DMS53 (cell line): ENCODE measurements at regions not wholly inside any gene's neighbourhood (a gene's known extent, or its start where the extent isn't known, plus 50 kb on each side); places are given as distances from the start of the nearest gene placed in this dataset.
A peak's percentile ranks its signal among the peaks of the same experiment; 100 is the strongest.
"Not testable (repeated sequence)": the region's sequence is repeated elsewhere in the genome, so short reads cannot be mapped to it uniquely, and the experiment has no call there.

Experiments
- DNase-seq: peaks from one replicate; lab custom pipeline; 2025; lab: John Stamatoyannopoulos, UW

DNA sequence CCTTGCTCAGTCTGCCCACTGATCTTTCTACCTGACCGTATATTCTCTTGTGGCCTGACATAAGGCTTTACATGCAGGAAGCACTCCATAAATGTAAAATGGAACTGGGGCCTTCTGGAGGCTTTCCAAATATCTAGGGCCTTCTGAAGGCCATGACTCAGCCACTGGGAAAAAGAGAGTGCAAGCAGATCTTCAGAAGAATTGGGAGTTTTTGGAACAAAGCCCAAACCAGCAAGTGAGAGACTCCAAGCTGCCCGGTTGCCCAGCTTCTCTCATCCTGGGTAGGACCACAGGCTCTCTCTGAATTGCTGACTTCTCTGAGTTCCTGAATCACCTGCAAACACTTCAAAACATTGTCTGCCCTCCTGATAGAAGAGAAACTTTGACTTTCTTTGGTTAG lies 107.9 kb upstream of the BMAL1 start:
- DNase-seq = peak; percentile 51

DNA sequence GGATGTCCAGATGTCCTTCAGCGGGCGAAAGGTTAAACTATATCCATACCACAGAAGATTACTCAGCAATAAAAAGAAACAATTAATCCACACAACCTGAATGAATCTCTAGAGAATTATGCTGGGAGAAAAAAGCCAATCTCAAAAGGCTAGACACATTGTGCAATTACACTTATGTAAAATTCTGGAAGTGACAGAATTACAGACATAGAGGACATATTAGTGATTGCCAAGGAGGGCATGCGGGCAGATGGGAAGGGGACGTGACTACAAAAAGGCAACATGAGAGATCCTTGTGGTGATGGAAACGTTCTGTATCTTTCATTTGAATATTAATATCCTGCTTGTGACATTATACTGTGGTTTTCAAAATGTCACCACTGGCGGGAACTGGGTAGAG lies 103.5 kb upstream of the BMAL1 start:
- no peak for DNase-seq

DNA sequence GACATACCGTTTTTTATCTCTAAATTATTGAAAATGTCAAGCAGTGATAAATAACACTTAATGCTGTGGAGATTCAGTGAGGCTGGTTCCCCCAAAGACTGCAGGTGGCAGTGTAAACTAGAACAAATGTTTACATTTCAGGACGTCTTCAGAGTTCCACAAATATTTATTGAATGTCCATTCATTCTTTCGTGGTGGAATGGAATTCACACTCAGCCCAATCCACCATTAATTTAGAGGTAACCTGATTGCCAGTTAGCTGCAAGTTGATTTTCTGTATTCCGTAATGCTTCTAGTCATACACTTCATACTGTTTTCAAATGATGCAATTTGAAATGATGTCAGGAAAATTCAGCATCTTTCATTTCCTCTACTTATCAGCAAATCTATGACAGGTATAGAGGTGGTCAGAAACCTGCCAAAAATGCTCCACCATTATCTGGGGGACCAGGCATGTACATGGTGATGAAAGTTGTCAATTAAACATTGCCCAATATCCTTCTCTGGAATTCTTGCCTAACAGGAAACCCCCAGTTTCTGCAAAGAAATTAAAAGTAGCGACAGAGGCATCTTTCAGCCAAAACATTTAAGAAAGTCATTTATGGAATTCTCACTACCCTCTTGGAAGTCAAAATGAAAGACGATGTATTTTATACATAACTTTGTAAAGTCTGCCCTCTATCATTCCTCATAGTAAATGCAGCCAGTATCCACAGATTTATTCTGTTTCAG lies 94.3 kb upstream of the BMAL1 start:
- DNase-seq = peak; percentile 69

DNA sequence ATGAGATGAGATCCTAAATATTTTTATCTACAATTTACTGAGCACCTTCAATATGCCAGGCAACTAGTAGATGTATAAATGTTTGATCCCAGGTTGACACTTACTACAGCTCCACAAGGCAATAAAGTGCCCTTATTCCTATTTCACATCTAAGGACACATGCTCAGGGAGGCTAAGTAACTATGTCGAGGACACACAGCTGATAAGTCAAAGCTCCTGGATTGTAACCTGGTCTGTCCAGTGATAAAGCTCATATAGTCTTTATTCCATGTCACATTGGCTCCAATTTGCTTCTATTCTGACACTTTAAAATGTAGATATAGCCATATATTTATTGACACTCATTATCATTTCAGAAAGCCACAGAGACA lies 93.8 kb upstream of the BMAL1 start:
- no peak for DNase-seq

DNA sequence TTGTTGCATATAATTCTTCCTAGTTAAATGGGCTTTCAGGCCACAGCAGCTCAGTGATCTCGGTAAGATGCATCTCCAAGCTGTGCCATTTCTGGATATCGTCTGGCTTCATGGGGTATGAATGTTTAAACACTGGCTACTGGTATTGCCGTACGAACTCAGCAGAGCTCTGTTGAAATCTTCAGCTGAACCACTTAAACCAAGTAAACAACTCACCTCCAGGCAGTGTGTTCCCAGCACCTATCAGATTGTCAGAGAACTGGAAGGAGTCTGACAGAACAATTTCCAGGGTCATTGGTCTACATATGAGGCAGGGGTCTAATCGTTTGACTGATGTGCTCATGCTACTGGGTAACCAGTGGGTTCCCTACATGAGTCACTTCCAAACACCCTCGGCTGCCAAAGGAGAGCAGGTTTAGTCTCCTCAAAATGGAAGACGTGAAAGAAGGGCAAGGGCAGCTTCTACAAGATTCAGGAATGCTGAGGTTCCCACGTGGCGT lies 93.2 kb upstream of the BMAL1 start:
- DNase-seq = no peak

DNA sequence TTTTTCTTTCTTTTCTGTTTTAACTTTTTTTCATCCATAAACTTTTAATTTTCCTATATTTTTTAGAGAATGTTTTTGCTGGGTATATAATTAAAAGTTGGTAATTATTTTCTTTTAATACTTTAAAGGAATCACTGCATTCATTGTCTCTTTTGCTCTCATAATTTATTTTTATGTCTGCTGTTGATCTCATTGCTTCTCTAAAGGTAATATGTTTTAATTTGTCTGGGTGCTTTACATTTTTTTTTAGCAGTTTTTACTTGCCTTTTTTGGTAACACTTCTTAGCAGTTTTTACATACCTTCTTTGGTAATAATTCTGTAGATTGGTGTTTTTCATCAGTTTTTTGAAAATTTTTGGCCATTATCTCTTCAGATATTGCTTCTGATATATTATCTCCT lies 89.4 kb upstream of the BMAL1 start:
- DNase-seq = no peak

DNA sequence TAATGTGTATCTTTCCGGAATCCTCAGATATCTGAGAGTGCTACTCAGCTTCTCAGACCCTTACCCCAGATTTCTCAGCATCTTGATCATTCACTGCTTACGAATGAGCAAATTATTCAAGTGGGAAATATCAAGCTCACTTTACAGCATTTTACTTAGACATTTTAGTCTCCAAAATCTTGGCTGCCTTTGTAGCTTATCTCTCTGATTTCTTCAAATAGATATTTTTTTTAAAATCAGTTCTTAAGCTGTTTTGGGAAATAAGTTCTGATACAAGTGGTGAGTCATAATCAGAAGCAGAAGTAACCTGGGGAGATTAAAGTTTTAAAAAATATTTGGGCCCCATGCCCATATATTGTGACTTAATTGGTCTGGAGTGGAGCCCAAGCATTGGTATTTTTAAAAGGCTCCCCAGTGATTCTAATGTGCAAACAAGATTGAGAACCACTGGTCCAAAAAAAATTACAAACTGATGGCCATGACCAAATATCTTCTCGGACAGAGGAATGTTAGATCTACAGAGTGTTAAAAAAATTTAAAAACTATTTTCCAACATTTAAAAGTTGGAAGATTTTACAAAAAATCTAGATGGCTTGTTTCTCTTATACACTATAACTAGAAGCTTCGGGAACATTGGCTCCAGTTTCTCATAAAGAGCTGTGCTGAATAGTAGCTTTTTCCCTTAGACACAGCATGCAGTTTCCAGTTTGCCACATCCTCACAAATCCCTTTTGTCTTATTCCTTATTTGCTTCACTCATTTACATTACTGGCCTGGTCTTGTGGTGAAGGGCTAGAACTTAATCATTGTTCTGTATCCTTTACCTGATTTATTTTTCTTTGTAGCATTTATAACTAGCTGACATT lies 87.8 kb upstream of the BMAL1 start:
- DNase-seq = no peak

DNA sequence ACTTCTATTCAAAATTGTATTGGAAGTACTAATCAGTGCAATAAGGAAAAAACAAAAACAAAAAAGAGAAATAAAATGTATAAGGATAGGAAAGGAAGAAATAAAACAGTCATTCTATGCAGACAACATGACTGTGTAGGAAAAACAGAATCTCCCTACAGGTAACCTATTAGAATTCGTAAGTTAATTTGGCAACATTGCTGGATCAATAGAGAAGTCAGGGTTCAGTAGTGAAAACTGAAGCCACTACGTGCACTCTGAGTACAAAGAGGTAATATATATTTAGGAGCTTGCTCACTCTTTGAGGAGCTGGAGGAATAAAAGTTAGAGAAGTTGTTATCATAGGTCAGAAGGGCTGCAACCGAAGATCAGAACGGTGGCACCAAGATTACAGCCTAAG lies 84.0 kb upstream of the BMAL1 start:
- no peak for DNase-seq

DNA sequence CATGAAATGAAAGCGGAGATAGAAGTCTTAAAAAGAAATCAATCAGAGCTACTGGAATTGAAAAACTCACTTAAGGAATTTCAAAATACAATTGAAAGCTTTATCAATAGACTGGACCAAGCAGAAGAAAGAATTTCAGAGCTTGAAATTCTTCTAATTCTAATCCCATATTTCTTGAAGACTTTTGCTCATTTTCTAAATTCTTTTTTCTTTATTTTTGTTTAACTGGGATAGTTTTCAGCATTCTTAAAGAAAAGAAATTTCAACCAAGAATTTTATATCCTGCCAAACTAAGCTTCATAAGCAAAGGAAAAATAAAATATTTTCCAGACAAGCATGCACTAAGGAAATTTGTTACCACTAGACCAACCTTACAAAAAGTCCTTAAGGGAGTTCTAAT lies 80.2 kb upstream of the BMAL1 start:
- DNase-seq = not testable (repeated sequence)

DNA sequence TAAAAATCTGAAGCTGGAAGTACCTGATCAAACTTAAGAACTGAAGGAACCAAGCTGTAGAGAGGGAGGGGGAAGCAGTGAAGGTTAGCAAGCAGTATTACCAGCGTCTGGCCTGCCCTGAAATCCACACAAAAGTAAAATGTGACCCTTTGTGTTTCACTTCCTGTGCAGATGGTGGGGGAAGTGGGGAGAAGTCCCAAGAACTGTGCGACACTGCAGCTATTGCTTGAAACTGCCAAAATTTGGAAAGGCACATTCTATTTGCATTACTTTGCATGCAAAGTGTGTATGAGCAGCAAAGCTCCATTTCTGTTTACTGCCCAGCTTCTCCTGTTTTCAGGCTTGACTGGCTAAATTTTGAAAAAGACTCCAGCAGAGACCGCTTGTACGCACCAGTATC lies 72.1 kb upstream of the BMAL1 start:
- DNase-seq = no peak

DNA sequence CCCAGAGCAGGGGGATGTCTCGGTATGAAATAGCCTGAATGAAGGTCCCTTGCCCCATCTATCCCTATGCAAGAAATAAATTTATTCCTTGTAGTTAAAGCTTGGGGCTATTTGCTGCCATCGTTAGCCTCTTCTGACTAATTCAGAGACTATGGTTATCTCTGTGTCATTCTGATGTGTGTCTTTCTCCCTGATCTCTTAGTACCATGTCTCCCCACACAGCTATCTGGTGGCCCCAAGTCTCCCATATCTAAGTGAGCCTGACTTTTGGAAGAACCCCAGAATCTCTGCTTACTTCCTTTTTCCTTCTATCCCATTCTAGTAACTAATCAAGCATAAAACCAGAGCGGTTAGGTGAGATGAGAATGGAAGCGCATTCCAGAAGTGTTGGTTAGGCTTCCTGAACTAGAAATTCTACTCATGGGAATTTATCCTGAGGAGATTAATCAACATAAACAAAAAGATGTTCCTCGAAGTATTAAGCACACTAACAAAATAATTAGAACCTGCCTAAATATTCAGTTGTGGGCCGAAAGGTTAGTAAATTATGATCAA lies 71.4 kb upstream of the BMAL1 start:
- DNase-seq = no peak

DNA sequence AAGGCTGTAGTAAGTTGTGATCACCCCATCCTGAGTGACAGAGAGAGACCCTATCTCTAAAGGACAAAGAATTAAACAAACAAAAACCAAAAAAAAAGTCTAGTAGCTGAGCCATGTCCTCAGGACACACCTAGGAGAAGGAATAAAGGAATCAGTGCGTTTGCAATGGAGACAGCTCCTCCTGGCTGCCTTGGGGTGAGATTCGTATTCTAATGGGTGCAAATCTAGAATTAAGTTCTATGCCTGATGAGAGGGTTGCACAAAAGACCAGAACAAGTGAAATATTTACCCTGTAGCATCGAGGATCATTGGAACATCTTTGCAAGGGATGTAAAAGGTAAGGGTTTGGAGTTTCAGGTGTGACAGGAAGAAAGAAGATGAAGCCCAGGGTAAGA lies 70.3 kb upstream of the BMAL1 start:
- DNase-seq = peak; percentile 42

DNA sequence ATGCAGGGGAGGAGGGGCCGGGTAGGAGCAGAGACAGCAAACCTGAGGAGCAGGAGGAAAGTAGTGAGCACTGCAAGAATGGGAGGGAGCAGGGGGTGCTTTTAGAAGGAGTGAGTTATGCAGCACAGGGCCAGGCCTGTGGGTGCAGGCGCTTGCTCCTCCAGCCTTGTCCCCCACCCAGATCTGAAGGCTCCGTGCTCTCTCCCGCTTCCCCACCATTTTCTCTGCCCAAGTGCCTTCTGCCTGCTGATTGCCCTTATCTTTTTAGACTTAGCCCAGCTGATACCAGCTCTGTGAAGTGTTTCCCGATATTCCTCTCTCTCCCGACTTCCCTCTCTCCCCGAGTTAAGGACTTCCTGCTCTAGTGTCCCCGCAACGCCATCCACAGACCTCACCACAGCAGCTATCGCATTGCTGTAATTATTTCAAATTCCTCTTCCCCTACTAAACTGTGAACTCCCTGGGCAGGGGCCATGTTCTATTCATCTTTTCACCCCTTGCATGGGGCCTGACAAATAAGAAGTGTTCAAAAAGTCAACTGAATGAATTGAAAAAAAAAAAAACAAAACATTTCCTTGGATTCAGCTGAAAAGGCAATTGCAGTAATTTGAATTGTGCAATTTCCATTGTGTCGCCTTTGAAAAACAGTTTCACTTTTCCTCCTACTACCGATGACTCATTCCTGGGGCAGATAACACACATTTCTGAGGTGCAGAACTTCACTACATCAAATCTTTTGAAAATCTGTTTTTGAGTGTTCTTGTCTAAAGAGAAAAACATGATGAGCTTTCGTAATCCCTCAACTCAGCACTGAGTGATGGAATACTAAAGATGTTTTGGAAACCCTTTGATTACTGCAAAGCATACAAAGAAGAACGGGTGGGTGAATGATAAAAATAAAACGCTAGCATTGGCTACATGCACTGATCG lies 69.7 kb upstream of the BMAL1 start:
- DNase-seq = peak; percentile 69

DNA sequence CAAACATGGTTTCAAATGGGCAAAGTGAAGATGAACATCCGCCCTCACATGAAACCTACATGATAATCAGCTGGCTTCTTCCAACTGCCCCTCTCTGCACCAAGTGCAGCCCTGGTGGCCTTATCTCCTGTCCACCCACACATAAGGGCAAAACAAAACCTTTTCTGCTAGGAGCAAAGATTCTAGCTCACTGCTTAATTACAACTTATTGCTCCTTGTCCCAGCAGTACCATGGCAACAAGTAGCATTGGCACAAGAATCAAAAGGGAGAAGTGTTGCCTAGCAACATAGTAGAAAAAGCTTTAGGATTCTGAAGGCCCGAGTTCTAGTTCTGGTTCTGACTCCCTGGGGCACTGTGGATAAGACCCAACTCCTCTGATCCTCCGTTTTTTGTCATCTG lies 68.7 kb upstream of the BMAL1 start:
- DNase-seq = peak; percentile 20

DNA sequence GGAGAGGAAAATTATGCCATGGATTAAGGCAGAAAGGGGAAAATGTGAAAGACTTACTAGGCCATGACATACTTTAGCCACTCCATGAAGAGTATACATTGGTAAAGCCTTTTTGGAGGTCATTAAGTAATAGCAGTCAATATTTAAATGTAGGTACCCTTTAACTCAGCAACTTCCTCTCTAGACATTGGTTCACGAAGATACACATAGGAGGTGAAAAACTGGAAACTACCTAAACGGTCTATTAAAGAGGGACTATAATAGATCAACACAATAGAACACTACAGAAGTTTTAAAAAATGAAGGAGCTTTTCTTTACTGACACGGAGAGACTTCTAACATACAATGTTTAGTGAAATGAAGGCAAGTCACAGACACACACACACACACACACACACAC lies 68.2 kb upstream of the BMAL1 start:
- no peak for DNase-seq

DNA sequence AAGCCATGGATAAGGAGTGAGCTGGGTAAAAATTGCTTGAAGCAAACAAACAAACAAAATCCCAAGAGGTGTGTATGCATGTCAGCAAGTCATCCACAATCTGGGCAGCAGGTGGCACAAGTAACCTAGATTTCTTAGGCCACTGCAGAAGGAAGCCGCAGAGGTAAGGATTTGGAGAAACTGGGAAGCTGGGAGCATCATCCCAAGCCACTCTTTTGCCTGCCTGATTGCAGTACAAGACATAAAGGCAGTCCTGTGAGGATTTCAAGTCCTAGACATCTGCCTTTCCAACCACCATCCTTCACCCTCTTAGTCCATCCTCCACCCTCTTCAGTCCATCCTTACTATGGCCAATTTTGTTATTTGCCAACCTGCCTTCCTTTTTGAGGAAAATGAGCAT lies 67.2 kb upstream of the BMAL1 start:
- DNase-seq = peak; percentile 91

DNA sequence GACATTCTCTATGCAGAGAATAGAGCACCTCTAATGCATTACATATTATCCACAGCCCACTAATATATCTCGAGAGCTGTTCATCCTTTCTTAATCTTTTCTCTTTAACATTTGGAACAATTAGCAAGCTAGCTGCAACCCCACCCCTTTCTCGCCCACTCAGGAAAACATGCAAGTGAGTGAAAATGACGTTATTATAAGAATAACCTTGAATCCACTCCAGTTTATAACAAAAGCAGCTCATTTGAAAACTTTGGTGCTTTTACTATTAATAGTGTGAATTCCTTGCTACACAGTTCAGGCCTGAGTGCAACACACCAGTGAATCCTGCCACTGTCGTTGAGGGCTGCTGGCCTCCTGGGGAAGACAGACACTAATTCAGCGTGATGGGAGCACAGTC lies 63.3 kb upstream of the BMAL1 start:
- no peak for DNase-seq

DNA sequence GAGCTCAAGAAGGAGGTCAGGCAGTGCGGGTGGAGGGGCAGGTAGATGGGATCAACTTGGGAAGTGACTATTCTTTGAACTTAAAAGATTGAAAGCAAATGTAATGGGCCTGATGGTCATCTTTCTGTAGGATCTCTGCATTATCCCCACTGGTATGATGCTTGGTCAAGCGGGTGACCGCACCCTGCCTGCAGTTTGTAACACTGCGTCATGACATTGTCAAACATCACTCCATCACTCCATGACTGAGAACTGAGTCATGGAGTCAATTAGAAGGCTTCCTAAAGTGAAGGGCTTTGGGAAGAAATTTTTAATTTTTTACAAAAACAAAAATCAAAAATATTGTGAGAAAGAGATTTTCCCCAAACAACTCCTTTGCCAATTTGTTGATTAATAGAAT lies 62.4 kb upstream of the BMAL1 start:
- DNase-seq = no peak

DNA sequence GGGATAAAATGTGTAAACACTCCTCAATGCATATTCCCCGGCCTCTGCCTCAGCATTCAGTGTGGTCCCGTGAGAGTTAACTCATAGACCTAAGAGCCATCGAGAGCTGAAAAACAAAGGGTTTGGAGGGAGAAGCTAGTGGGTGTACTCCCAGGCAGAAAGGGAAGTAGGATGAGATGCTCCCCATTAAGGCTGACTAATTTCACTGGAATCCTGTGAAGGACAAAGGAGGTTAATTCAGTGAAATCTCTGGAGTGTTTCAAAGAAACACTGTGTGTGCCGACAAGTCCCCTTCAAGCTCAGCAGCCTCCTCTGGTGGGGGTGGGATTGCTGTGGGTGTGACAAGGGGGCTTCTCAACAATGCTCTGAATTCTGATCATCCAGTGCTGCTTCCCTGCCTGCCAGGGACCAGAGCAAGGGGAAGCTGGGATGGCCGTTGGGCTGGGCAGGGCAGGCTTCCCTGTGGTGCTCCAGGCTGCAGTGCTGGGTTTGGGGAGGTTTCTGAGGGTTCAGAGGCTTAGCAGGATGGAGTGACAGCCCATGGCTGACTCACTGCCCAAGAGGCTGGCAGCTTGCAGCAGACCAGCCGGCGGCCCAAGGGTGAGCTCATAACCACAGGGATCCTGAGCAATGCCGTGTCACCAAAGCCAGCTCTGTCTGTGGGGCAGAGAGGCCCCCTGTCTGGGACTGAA lies 61.4 kb upstream of the BMAL1 start:
- peak; percentile 20 for DNase-seq

DNA sequence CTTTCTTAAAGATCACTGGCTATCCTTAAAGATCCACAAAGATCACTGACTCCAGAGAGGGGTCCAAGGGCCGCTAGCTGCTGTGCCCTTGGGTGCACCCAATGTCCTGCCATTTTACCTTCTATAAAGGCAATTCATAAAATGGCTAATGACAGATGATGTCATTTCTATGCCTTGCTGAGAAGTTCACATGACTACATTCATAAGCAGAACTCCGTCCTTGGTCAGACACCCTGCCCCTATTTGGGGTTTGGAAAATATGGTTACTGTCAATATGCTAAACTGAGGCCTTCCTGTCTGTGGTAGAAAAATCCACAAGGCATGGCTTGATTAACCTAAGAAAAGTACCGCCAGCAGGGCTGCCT lies 60.9 kb upstream of the BMAL1 start:
- DNase-seq = no peak

DNA sequence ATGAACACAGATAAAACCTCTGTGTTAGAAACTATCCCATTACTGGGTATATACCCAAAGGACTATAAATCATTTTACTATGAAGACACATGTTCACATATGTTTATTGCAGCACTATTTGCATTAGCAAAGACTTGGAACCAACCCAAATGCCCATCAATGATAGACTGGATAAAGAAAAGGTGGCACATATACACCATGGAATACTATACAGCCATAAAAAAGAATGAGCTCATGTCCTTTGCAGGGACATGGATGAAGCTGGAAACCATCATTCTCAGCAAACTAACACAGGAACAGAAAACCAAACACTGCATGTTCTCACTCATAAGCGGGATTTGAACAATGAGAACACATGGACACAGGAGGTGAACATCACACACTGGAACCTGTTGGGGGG lies 58.9 kb upstream of the BMAL1 start:
- DNase-seq = not testable (repeated sequence)

DNA sequence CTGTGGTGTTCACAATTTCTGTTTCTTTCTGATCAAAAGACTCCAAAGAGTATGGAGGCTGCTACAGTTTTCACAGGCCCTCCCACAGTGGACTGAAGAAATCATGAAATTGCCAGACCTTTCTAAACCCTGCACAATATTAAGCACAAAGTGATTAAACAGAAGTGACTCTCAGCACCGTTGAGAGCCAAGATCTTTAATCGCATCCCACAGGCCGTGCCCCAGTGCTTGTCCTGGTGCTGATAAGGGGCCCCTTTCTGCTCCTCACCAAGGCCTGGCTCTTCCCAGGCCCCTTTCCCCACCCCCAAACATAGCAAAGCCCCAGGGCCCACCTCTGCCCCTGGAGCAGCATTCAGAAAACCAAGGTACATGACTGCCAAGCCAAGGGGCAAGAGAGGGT lies 57.4 kb upstream of the BMAL1 start:
- DNase-seq = no peak
